ENCODE measurements at regions not wholly inside any gene's neighbourhood (a gene's known extent, or its start where the extent isn't known, plus 50 kb on each side); places are given as distances from the start of the nearest gene placed in this dataset.

DNA sequence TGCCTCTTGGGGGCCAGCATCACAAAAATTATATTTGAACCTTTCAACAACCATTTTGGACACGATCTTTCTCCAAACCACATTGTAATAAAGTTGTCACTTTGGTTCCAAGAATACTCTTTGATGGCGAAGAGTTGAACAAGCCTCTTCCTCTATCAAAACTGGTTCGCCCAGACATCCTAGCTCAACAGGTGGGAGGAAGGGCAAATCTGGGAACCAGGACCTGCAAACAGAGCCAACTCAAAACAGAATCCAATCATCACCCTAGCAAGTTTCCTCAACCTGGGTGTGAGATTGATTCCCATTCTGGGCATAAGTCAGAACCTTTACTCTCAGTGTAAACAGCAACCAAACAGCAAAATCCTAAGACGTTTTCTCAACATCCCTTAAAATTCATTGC lies 141.2 kb upstream of the RREB1 start:
- no peak for DNase-seq (ENCODE audit: low read depth)
- no peak for TF ChIP-seq CTCF (conservative IDR thresholded peaks at IDR 0.05; ENCODE audit: low read length)
- no peak overlapping the region for H3K4me3 ChIP-seq (ENCODE audit: low read length)

DNA sequence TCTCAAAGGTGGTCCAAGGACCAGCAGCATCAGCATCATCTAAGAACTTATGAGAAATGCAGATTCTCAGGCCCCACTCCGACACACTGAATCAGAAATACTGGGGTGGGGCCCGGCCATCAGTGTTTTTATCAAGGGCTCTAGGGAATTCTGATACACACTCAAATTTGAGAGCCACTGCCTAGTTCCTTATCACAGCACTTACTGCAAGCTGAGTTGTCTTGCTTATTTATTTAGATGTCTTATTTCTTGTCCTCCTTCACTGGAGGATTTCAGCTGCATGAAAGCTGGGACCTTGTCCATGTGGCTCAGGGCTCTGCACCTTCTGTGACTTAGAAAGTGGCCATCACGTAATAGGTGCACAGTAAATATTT lies 139.4 kb upstream of the RREB1 start:
- no peak overlapping the region for H3K4me3 ChIP-seq (ENCODE audit: low read length)
- no peak for TF ChIP-seq CTCF (conservative IDR thresholded peaks at IDR 0.05; ENCODE audit: low read length)
- no peak for DNase-seq (ENCODE audit: low read depth)

- H3K4me3 ChIP-seq (ENCODE audit: low read length) = no peak overlapping the region
- DNase-seq (ENCODE audit: low read depth) = no peak
- TF ChIP-seq CTCF (conservative IDR thresholded peaks at IDR 0.05; ENCODE audit: low read length) = no peak
Observed at GRCh38 chr6:6968731-6969552, 138.8 kb upstream of the RREB1 start.

GRCh38 chr6:6969761-6970223 lies 138.0 kb upstream of the RREB1 start:
- DNase-seq (ENCODE audit: low read depth) = no peak
- no peak for TF ChIP-seq CTCF (conservative IDR thresholded peaks at IDR 0.05; ENCODE audit: low read length)
- H3K4me3 ChIP-seq (ENCODE audit: low read length) = no peak overlapping the region

GRCh38 chr6:6970851-6971250 lies 136.9 kb upstream of the RREB1 start:
- DNase-seq (ENCODE audit: low read depth) = no peak
- TF ChIP-seq CTCF (conservative IDR thresholded peaks at IDR 0.05; ENCODE audit: low read length) = no peak
- H3K4me3 ChIP-seq (ENCODE audit: low read length) = no peak overlapping the region

DNA sequence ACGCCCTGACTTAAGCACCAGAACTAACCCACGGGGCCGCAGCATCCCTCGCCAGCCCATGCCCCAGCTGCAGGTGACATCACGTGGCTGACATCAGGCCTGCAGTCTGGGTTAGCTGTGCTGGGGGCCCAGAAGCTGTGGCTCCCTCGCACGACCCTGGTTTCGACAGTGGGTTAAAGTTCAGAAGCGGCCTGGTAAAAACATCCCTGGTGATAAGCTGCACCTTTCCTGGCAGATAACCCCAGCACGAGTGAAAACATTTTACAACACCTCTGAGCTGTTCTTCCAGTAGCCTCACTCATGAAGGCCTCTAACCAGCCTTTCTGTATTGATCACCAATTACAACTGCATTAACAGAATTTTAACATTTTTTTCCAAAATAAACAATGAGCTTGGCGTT lies 136.4 kb upstream of the RREB1 start:
- H3K4me3 ChIP-seq (ENCODE audit: low read length) = no peak overlapping the region
- no peak for TF ChIP-seq CTCF (conservative IDR thresholded peaks at IDR 0.05; ENCODE audit: low read length)
- no peak for DNase-seq (ENCODE audit: low read depth)

- peak; percentile 11 for DNase-seq (ENCODE audit: low read depth)
- no peak for TF ChIP-seq CTCF (conservative IDR thresholded peaks at IDR 0.05; ENCODE audit: low read length)
- no peak overlapping the region for H3K4me3 ChIP-seq (ENCODE audit: low read length)
Observed at GRCh38 chr6:6972456-6972855, 135.3 kb upstream of the RREB1 start.

Measured in AG10803 (cell line).